Testis (tissue), 2 donors: ENCODE measurements at regions not wholly inside any gene's neighbourhood (a gene's known extent, or its start where the extent isn't known, plus 50 kb on each side); places are given as distances from the start of the nearest gene placed in this dataset.

ENCODE experiments used
- POLR2A ChIP-seq: fragments of 450-650 bp; IDR thresholded peaks from one replicate; pipeline ENCODE4 v1.6.1; 2017; ENCODE audit warnings: antibody characterized with exemption, mild to moderate bottlenecking, moderate library complexity
- TF ChIP-seq, protein P1 (sequence below), 3 experiments: fragments of 450-650 bp in 2 of 3; fragments of 200-600 bp in 1 of 3; sonication (generic) in 1 of 3; IDR thresholded peaks; one replicate each; pipeline ENCODE4 v1.5.1; 2016 to 2019; ENCODE audit warnings: antibody characterized with exemption in 3 of 3, mild to moderate bottlenecking in 2 of 3, moderate library complexity in 1 of 3

DNA sequence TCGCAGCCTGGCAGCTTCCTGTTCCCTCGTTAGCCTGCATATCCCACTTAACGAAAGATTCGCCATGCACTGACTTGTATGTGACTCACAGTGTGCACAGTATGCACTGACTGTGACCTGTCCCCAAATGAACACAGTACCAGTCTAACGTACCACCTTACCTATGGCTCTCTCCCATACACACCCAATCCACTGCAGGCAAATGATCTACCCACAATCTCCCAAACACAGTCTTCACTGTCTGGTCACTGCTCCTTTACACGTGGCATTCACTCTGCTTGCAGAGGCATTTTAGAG lies 163.5 kb upstream of the EEA1 start:
- TF ChIP-seq, protein P1, sequence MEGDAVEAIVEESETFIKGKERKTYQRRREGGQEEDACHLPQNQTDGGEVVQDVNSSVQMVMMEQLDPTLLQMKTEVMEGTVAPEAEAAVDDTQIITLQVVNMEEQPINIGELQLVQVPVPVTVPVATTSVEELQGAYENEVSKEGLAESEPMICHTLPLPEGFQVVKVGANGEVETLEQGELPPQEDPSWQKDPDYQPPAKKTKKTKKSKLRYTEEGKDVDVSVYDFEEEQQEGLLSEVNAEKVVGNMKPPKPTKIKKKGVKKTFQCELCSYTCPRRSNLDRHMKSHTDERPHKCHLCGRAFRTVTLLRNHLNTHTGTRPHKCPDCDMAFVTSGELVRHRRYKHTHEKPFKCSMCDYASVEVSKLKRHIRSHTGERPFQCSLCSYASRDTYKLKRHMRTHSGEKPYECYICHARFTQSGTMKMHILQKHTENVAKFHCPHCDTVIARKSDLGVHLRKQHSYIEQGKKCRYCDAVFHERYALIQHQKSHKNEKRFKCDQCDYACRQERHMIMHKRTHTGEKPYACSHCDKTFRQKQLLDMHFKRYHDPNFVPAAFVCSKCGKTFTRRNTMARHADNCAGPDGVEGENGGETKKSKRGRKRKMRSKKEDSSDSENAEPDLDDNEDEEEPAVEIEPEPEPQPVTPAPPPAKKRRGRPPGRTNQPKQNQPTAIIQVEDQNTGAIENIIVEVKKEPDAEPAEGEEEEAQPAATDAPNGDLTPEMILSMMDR (IDR thresholded peaks at IDR 0.05) = no peak
- no peak for TF ChIP-seq POLR2A
